Fibroblast of the aortic adventitia (primary cell): ENCODE measurements at regions not wholly inside any gene's neighbourhood (a gene's known extent, or its start where the extent isn't known, plus 50 kb on each side); places are given as distances from the start of the nearest gene placed in this dataset. TPM values are rescaled to one million over a fixed set of nuclear protein-coding genes. Genes with fewer than 3 reads are reported as not detected.

ENCODE experiments used
- small RNA-seq: library from RNA; depleted of rRNA; stranded (forward); fragments of <200 nt; gene quantifications from one replicate; pipeline ENCODE3, GENCODE V24; 2012

Small RNA genes in the stretch of these regions (small RNA-seq; reads per million reads assigned to genes)
- gene MIR8079, result not detected
